Esophagus muscularis mucosa (tissue), 3 donors: ENCODE measurements at regions not wholly inside any gene's neighbourhood (a gene's known extent, or its start where the extent isn't known, plus 50 kb on each side); places are given as distances from the start of the nearest gene placed in this dataset.

ENCODE experiments used
- POLR2A ChIP-seq: fragments of 450-650 bp; IDR thresholded peaks from one replicate; pipeline ENCODE4 v1.6.1; 2017; ENCODE audit warnings: antibody characterized with exemption, moderate library complexity, mild to moderate bottlenecking, low read depth
- POLR2AphosphoS5 ChIP-seq, 2 donors: sonication (generic); formaldehyde crosslinking; IDR thresholded peaks; one replicate each; pipeline ENCODE4 v1.6.1; 2017; ENCODE audit warnings: antibody characterized with exemption in 2 of 2
- TF ChIP-seq, protein P1 (sequence below), 3 experiments: fragments of 200-600 bp in 2 of 3; fragments of 450-650 bp in 1 of 3; sonication (generic) in 2 of 3; IDR thresholded peaks; one replicate each; pipeline ENCODE4 v1.5.1; 2017 to 2019; ENCODE audit warnings: antibody characterized with exemption in 3 of 3, mild to moderate bottlenecking in 2 of 3, moderate library complexity in 1 of 3

DNA sequence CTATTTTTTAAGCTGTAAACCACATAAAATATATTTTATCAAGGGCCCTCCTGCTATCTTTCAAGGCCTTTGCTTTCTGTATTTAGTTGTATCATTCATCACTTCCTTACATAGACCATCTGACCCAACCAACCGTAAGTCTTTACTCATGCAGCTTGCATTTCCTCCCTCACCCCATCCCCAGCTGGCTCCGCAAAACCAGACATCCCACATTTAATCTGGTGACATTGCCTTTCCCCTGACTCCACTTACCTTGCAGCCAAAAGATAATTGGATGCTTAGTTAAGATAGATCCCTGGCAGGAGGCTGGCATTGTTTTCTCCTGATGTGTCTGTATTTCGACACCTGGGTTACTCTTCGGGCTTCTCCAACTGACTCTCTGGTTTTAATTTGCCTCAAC is 183.7 kb upstream of the LDB2 start:
- TF ChIP-seq POLR2A (no peak), POLR2AphosphoS5 (IDR thresholded peaks at IDR 0.05) (no peak)
- TF ChIP-seq, protein P1, sequence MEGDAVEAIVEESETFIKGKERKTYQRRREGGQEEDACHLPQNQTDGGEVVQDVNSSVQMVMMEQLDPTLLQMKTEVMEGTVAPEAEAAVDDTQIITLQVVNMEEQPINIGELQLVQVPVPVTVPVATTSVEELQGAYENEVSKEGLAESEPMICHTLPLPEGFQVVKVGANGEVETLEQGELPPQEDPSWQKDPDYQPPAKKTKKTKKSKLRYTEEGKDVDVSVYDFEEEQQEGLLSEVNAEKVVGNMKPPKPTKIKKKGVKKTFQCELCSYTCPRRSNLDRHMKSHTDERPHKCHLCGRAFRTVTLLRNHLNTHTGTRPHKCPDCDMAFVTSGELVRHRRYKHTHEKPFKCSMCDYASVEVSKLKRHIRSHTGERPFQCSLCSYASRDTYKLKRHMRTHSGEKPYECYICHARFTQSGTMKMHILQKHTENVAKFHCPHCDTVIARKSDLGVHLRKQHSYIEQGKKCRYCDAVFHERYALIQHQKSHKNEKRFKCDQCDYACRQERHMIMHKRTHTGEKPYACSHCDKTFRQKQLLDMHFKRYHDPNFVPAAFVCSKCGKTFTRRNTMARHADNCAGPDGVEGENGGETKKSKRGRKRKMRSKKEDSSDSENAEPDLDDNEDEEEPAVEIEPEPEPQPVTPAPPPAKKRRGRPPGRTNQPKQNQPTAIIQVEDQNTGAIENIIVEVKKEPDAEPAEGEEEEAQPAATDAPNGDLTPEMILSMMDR (IDR thresholded peaks at IDR 0.05), result no peak
